ENCODE measurements at regions not wholly inside any gene's neighbourhood (a gene's known extent, or its start where the extent isn't known, plus 50 kb on each side); places are given as distances from the start of the nearest gene placed in this dataset.
A peak's percentile ranks its signal among the peaks of the same experiment; 100 is the strongest.
"Not testable (repeated sequence)": the region's sequence is repeated elsewhere in the genome, so short reads cannot be mapped to it uniquely, and the experiment has no call there.

DNA sequence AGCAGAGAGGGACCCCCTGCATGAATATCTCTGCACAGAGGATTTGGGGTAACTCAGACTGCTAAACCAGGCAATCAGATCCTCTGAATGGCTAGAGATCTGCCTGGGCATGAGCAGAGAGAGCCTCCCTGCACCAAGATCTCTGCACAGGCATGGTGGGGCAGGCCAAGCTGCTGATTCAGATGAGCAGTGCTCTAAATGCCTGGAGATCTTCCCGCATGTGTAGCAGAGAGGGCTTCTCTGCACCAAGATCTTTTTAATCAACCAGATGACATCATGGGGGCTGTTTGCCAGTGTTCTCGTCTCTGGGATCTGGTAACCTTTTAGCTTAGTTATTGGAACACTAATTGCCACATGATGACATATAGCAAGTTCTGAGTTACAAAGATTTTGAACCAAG, 301.3 kb upstream of the GALNT5 start:
- DNase-seq = no peak

DNA sequence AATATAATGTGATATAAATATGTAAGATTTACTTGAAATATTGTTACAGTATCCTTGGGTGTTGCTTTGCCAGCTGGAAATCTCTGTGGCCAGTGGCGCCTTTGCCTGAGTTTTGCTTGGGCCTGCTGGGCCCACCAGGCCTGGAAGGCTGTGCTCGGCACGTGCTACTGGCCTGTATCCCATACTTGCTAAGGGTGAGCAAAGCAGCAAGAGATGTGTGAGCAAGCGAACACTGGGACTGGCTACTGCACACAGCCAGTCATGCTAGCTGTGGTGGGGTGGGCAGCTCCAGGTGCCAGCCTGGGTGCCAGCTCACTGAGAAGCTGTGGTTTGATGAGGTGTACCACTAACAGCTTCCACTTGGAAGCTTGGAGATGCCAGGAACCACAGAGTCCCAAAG, 299.1 kb upstream of the GALNT5 start:
- DNase-seq = no peak

DNA sequence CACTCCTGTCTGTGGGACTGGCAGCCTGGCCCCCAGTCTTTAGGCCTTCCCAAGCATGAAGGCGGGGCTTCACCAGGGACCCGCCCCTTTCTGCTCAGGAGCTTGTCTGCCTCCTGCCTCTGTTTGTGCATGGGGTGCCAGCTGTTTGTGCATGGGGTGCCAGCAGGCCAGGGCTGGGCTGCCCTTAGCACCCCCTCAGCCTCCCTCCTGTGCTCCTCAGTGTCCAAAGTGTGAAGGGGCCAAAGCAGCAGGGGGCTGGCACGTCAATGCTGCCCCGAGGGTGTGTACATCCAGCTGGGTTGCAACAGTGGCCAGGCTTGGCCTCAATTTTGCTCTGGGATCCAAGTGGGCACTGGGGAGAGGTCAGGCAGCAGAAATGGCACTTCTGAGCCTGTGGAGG, 298.0 kb upstream of the GALNT5 start:
- no peak for DNase-seq

DNA sequence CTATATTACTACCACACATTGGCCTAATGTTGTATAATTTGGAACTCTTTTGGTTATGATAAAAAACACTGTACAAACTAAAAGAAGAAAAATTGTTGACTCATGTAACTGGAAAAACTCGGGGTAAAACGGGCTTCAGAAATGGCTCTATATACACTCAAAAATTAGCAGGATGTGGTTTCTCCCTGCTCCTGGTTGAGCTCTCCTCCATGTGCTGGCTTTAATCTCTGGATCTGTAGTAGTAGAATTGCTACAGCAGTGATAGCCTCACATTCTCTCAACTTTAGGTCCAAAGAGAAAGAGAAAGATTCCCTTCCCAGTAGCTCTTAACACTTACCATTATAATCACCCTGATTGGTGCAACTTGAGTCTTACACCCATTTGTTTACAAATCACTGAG, 274.9 kb upstream of the GALNT5 start:
- no peak for DNase-seq

DNA sequence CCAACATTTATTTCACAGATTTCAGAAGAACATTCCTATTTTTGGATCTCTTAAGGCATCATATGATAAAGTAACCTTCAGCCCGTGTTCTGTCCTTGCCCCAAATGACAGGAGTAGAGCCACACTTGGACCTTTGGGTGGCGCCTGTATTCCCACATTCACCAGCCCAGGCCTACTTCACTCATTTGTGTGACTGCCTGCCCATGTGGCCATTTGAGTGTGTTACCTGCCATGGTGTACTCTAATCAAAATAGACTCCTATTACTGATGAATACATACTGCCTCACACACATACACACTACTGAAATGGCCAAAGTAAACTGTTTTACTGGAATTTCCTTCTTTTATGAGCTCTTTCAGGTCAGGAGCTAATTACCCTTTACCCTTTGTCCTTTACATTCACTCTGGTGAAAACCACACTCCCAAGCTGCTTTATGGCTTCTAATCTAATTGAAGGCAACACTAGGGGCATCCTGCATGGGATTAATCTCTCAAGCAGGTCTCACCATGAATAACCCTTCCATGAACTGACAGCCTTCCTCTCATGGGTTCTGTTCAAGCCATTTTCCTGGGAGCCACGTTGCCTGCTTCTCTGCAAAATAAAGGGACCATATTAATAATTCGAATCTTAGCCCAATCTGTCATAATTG, 271.0 kb upstream of the GALNT5 start:
- no peak for DNase-seq

DNA sequence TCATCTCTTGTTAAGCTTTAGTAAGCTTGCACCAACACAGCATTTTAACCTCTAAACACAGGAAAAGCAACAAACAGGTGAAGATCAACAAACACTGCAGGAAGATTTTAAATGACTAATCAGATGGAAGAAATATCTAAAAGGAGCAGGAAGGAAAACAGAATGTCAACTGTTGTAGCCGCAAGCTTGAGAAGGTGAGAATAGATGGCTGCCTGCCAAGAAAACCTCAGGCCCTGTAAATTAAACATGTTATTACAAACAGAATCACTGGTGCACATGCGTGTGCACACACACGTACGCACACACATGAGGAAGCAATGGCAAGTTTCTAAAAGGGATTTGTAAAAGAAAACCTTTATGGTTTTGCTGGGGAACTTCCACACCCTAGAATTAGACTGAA, 257.8 kb upstream of the GALNT5 start:
- peak; percentile 27 for DNase-seq

DNA sequence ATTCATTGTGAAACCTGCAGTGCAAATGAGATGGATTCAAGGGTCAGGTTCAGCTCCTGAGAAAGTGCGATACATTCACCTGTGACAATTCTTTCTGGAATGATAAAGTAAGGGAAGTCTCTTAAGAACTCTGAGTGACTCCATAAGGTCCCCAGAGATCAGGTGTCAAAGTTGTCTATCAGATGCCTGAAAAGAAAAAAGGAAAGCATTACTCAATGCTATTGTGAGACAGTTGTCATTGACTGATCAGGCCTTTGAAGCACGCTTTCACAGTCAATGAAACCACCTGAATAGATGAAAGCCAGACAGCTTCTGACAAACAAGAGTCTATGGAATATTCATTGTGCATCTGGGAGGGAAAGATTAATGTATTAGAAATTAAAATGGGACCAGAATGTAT, 252.7 kb upstream of the GALNT5 start:
- no peak for DNase-seq

DNA sequence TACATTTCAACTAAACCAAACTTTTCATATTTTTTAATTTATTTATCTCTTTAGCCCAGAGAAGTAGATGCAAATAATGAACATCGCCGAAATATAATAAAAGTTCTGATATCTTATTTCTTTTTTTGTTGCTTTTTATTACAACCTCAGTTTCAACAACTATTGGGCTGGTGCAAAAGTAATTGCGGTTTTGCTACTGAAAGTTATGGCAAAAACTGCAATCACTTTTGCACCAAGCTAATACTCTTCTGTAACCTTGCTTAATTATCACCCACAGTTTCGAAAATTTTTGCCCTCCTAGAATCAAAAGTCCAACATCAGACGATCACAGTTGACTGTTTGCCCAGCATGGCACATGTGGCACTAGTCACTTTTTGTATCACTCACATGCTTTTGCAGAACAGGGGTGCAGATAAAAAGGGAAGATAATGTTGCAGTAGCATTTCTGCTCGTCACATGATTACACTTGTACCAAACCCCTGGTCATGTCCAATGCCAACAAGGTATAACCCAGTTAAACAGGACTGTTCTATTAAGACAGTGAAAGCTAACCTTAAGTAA, 242.4 kb upstream of the GALNT5 start:
- no peak for DNase-seq

DNA sequence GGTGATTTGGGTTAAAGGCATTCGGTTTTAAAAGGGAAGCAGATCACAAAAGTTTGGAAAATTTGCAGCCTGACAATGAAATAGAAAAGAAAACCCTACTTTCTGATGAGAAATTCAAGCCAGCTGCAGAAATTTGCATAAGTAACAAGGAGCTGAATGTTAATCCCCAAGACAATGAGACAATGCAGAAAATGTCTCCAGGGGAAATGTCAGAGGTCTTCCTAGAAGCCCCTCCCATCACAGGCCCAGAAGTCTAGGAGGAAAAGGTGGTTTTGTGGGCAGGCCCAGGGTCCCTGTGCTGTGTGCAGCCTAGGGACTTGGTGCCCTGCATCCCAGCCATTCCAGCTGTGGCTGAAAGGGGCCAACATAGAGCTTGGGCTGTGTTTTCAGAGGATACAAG, 234.2 kb upstream of the GALNT5 start:
- DNase-seq = not testable (repeated sequence)

DNA sequence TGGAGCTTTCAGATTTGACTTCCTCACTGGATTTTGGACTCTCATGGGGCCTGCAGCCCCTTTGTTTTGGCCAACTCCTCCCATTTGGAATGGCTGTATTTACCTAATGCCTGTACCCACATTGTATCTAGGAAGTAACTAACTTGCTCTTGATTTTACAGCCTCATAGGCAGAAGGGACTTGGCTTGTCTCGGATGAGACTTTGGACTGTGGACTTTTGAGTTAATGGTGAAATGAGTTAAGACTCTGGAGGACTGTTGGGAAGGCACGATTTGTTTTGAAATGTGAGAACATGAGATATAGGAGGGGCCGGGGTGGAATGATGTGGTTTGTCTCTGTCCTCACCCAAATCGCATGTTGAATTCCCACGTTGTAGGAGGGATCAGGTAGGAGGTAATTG, 233.4 kb upstream of the GALNT5 start:
- DNase-seq = no peak

DNA sequence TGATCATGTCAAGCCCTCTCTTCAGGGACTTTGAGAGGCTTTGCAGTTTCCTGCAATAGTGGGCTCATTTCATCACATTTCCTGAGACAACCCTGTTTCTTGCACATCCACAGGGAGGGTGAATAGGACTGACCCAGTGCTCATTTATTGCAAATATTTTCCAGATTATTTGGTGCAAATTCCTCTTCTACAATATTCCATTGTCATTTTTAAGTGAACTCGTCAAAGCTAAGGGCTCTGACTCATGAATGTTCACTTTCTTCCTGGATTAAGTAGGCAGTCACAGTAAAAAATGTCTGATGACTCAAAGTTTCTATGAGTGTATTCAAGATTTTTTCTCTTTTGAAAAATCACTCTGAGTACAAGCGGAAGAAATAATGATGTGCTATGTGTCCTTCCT, 225.5 kb upstream of the GALNT5 start:
- no peak for DNase-seq

DNA sequence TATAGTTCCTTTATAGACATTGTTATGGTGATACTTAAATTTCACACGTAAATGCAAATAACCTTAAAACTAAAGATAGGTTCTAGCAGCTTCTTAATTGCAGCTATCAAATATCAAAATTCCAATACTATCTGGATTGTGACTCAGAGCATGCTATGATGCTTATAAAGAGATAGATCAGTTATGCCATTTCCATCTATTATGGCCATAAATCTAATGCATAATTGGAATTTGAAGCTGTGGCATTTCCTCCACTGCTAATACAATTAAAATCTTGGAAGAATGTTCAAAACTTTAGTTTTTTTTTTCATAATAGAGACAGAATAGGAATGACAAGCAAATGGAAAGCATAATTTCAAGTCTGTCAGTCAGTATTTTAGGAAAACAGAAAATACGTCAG, 220.8 kb upstream of the GALNT5 start:
- DNase-seq = no peak

DNA sequence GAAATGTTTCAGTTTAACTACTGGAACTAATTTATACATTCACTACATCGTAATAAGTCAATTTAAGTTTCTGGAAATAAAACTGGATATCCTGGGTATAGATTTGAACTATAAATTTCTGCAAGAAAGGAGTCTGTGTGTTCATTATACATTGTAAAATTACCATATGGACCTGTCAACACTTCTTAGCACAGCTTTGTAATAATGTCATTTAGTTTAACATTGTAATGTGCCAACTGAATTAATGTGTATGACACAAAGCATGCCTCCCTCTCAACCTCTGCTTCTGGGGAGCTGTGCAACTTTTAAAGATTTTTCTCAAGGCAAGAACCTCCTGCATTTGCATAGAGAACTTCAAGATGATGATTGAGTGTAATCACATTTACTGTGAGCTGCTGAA, 213.7 kb upstream of the GALNT5 start:
- DNase-seq = no peak

DNA sequence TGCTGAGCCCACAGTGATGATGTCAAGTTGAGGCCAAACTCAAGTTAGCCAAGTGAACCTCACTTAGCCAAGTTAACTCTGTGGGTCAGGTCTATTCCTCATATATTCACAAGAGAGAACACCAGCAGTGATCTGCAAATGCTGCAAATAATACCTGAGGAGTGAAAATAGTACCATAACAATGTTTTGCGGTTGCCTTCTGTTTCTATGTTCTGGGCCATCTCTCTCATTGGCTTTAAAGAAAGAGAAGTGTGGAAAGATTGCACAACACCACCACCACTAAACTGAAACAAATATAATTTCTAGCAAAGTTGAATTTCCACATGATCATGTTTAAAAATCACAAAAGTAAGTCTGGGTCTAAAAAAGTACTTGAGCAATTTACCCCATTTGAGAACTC, 211.1 kb upstream of the GALNT5 start:
- DNase-seq = no peak

DNA sequence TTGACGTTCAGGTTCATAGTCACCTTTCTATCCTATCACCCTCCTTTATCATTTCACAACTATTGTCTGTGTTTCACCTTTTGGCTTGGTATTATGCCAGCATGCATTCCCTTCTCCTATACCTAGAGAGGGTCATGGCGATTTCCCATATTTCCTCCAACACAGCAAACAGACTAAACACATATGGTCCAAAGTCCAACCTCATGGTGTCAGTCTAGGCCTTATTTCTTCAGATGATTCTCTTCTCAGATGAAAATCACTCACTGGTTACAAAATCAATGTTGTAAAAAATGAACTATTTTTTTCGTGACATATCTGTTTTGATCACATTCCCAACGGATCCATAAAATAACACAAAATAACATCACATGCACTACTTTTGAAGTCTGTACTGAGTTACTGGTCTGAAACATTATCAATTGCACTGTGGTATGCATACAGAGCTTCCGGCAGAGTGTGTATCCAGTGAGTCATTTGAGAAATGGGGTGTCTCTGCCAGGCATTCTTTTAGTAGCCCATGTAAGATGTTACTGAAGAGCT, 204.8 kb upstream of the GALNT5 start:
- DNase-seq = no peak

DNA sequence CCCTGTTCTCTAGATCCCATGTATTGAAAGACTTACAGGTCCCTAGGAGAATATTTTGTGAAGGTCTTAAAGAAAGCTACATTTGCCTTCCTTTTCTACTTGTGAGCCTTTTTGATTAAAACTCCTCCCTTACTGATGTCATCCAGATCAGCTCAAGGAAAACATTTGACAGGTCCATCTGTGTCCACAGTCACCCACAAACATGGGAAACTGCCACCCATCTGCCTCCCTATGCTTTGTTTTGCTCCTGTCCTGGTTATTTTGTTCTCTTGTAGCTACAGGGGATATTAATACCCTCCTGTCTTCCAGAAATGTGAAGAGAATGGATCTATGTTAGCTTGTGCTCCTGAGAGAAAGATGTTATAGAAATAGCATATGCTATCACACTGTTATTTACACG, 203.6 kb upstream of the GALNT5 start:
- no peak for DNase-seq

DNA sequence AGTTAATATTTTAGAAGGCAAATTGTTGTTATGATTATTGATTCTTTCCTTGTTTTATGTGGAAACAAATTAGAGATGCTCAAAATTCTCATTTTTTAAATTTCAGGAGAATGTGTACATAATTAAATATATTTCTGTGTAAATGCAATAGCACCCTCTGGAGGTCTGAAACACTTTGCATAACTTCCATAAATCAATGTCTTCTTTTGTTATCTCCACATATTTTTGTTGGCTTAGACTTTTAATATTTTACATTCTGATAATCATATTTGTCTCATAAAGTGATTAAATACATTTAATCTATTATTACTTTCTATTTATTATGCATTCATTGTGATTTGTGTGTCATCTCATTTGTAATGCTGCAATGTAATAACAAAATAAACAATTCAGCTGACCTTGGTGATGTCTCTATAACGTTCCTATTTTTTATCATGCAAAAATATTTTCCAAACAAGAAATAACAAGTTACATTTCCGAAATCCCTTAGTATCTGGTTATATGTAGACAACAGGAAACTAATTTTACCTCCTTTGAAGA, 201.8 kb upstream of the GALNT5 start:
- peak; percentile 22 for DNase-seq

DNA sequence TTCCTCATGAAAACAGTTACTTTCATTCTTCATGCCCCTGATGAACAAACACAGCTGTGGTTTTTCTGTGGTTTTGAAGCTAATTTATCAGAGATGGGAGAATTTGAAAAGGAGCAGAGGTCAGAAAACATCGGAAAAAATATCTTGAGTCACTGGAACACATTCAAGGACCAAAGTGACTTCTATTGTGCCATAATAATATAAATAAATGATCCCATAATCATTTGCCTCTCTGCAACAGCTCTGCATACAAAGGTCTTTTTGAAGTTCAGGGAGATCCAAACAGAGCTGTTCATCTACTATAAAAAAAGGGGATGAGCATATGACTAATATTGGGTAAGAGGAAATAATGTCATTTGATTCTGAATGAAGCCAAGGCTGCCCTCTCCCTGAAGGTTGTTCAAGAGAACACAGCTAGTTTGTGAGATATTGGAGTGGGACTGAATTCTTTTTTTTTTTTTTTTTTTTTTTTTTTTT, 201.3 kb upstream of the GALNT5 start:
- no peak for DNase-seq

DNA sequence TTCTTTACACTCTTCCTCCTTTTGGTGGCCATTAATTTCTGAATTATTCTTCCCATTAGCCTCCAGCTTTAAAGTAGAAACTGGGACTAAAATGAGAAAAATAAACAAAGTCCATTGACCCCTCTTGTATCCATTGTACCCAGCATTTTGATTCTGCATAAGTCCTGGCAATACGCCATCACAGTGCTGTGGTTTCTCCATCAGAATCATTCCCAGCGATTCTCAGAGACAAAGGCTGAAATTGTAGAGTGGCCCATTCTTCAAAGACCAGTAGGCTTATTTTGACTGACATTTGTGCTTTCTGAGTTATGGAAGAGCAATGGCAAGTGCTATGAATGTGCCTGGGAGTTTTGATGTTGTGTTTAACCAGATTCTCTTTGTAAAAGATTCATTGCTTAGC, 199.3 kb upstream of the GALNT5 start:
- no peak for DNase-seq

DNA sequence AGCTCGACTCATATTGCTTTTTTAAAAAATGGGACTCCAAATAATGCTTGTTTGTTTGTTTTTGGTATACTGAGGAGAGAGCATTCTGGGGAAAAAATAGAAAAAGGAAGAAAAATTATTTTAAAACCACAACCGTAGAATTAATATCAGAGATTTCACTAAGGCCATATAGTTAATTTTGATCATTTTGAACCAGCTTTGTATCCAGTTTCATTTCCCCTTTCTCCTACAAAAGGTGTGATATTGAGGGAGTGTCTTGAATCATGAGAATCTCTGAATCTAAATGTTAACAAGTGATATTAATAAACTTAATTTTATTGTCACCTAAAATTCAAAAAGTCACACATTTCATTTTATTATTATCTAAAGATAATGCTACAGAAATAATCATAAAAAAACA, 198.5 kb upstream of the GALNT5 start:
- no peak for DNase-seq

DNA sequence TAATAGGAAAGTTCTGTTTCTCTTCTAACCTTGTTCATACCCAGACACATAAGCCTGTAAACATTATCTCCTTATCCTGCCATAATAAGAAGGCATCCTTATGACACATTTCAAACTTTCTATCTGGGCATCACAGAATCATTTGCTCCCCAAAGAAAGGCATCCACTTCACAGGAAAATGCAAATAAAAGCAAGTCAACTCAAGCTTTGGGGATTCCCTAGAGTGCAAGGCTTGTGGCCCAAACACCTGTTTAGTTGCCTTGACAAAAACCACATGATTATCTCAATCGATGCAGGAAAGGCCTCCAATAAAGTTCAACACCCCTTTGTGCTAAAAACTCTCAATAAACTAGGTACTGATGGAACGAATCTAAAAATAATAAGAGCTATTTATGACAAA, 195.7 kb upstream of the GALNT5 start:
- no peak for DNase-seq

DNA sequence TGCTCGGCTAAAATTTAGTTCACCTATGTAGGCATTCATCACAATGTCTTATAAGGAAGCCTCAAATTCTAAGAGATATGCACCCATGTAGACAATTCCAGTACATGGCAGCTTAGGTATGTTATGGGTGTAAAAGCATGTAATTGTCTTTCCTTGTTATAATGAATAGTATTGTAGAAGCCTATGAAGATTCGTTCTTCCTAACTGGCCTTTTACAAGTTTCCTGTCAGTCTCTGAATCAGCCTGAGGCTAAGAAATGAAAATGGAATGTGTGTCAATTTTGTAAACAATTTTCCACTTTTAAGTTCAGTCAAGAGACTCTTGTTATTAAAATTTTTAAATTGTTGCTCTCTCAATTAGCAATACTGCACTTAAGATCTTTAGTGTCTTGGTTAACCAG, 189.9 kb upstream of the GALNT5 start:
- DNase-seq = no peak

DNA sequence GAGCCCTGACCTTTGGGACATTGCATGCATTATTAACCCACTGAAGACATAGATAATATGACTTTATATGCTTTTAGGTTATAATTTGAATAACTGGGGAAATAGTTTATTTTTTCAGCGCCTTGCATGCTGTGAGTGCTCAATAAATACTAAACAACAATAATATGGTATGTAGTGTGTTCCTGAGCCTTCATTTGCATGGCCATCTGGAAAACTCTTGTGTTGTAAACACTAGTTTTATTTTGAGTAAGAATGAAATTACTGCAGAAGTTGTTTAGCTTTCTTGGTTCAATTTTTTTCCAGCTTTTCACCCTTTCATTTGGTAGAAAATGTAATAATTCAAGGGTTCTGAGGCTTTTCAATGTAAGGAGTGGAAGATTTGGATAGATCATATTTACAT, 189.3 kb upstream of the GALNT5 start:
- no peak for DNase-seq

DNA sequence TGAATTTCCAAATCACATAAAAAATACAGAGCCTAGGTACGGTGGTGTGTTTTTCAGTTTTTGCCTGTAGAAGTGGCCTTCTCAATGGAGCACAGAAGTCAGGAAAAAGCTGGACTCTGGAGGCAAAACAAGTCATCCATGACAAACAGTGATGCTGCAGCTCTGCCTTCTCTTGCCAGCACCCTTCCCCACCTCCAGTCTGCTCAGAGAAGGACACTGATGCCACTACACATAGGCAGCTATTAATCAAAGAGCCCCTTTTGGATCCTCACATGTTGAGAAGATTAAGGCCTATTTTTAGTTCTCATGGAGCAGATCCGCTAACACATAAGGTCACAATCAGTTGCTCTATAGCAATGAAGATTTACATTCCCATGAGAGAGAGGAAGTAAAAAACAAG, 181.6 kb upstream of the GALNT5 start:
- DNase-seq = no peak
